GM12878 (cell line): ENCODE measurements at regions not wholly inside any gene's neighbourhood (a gene's known extent, or its start where the extent isn't known, plus 50 kb on each side); places are given as distances from the start of the nearest gene placed in this dataset.

Experiments used
- ATAC-seq: fragments of 200-7000 bp; cut with Tn5 transposase; 3 replicates; pipeline ENCODE4 v1.9.1; 2020; ENCODE audit warnings: mild to moderate bottlenecking, moderate library complexity
- BruUV-seq: library from RNA; stranded (reverse); fragments of 400-500 nt; replicated peaks from 2 replicates; lab custom pipeline; 2021; lab: Mats Ljungman, UMichigan
- CTCF ChIA-PET: fragments of 300-600 bp; sonication (Branson Sonifier 250); formaldehyde crosslinking; extraction: SDS; loops from one replicate; lab custom pipeline; 2021; ENCODE audit warnings: inconsistent platforms; lab: Yijun Ruan, JAX
- POLR2A ChIA-PET: fragments of 350-600 bp; formaldehyde crosslinking; extraction: SDS; loops from one replicate; lab custom pipeline; 2021; ENCODE audit warnings: inconsistent platforms; lab: Charles Lee
- RAD21 ChIA-PET: fragments of 300-600 bp; sonication (Branson Sonifier 250); formaldehyde crosslinking; loops from one replicate; lab custom pipeline; 2023; ENCODE audit warnings: antibody characterized with exemption; ENCODE audit not compliant: unreplicated experiment; lab: Charles Lee
- SMC1A ChIA-PET: fragments of 300-600 bp; sonication (Branson Sonifier 250); formaldehyde crosslinking; loops from one replicate; lab custom pipeline; 2023; ENCODE audit not compliant: unreplicated experiment, uncharacterized antibody; lab: Charles Lee
- DNase-seq: peaks from one replicate; pipeline ENCODE4 v3.0.0-alpha.2; 2011; ENCODE audit warnings: low read depth, low spot score
- FAIRE-seq: peaks from 3 replicates; lab custom pipeline; 2011; peaks lifted over from hg19 to GRCh38; lab: Jason Lieb, UNC
- H2AFZ ChIP-seq: 2 replicates; pipeline ENCODE4 v1.6.0; 2011; ENCODE audit warnings: low read depth, low read length, control low read depth; ENCODE audit not compliant: control insufficient read depth
- H3K27ac ChIP-seq: 2 replicates; pipeline ENCODE4 v1.5.1; 2011; ENCODE audit warnings: control low read depth; ENCODE audit not compliant: control insufficient read depth, insufficient read depth
- H3K27me3 ChIP-seq, 2 experiments: replicated peaks in 1 of 2; 2 replicates each; pipeline versions ENCODE4 v1.6.0 to v1.6.1; 2011; ENCODE audit warnings: low read length in 1 of 2; ENCODE audit not compliant: control insufficient read depth in 2 of 2, insufficient read depth in 2 of 2
- H3K36me3 ChIP-seq, 2 experiments: 2 replicates each; pipeline ENCODE4 v1.5.1; 2011; ENCODE audit warnings: low read length in 1 of 2; ENCODE audit not compliant: control insufficient read depth in 2 of 2, insufficient read depth in 2 of 2
- H3K4me1 ChIP-seq: 2 replicates; pipeline ENCODE4 v1.6.1; 2011; ENCODE audit warnings: mild to moderate bottlenecking, low read length, moderate library complexity, mixed read lengths; ENCODE audit not compliant: control insufficient read depth, insufficient read depth
- H3K4me2 ChIP-seq: 2 replicates; pipeline ENCODE4 v1.6.0; 2011; ENCODE audit warnings: control low read depth; ENCODE audit not compliant: control insufficient read depth, insufficient read depth
- H3K4me3 ChIP-seq: fragments of 200-600 bp; sonication (generic); 2 replicates; pipeline ENCODE4 v1.5.1; 2016
- H3K79me2 ChIP-seq: 2 replicates; pipeline ENCODE4 v1.6.0; 2011; ENCODE audit warnings: low read length; ENCODE audit not compliant: control insufficient read depth, insufficient read depth
- H3K9ac ChIP-seq: 2 replicates; pipeline ENCODE4 v1.8.0; 2011; ENCODE audit warnings: low read length, control low read depth, mixed read lengths; ENCODE audit not compliant: control insufficient read depth, insufficient read depth
- H3K9me3 ChIP-seq: replicated peaks from 3 replicates; pipeline ENCODE4 v1.5.1; 2011; ENCODE audit warnings: mild to moderate bottlenecking, low read length; ENCODE audit not compliant: control insufficient read depth, insufficient read depth
- H4K20me1 ChIP-seq: 2 replicates; pipeline ENCODE4 v1.6.0; 2011; ENCODE audit not compliant: control insufficient read depth, insufficient read depth
- CHD2 ChIP-seq: IDR thresholded peaks from 2 replicates; pipeline ENCODE4 v1.6.1; 2011; ENCODE audit warnings: low read depth, low read length, improper control_type of control experiment, borderline replicate concordance
- FOXK2 ChIP-seq: fragments of 450-650 bp; IDR thresholded peaks from 2 replicates; pipeline ENCODE4 v1.6.1; 2017; ENCODE audit warnings: mild to moderate bottlenecking, moderate library complexity
- HDGF ChIP-seq: fragments of 450-650 bp; IDR thresholded peaks from 2 replicates; pipeline ENCODE4 v1.6.1; 2016; ENCODE audit warnings: antibody characterized with exemption
- IRF4 ChIP-seq: IDR thresholded peaks from 2 replicates; pipeline ENCODE4 v1.6.1; 2011; ENCODE audit warnings: low read depth, low read length
- MYB ChIP-seq: fragments of 150-350 bp; IDR thresholded peaks from 2 replicates; pipeline ENCODE4 v1.6.1; 2014; ENCODE audit warnings: mild to moderate bottlenecking, low read depth, low read length, borderline replicate concordance
- TARDBP ChIP-seq: IDR thresholded peaks from 2 replicates; pipeline ENCODE4 v1.6.1; 2016; ENCODE audit warnings: borderline replicate concordance
- WGBS: methylation state at CpG from one replicate; pipeline ENCODE4 v1.1.6; 2016; ENCODE audit warnings: low lambda C conversion rate; ENCODE audit not compliant: insufficient replicate concordance, insufficient coverage; ENCODE audit errors: missing lambda C conversion rate; 5-methylcytosine and 5-hydroxymethylcytosine counted together
- in situ Hi-C: fragments of 300-500 bp; cut with MboI; formaldehyde crosslinking; loops from 9 replicates; pipeline ENCODE4 v1.14.3; 2018; ENCODE audit warnings: mixed read lengths
- intact Hi-C: fragments of 100-400 bp; cut with micrococcal nuclease; formaldehyde crosslinking; loops from one replicate; pipeline ENCODE4 v1.14.2; 2022; ENCODE audit not compliant: unreplicated experiment
- TF ChIP-seq, protein P1 (sequence below): fragments of 450-650 bp; formaldehyde crosslinking; IDR thresholded peaks from 2 replicates; pipeline ENCODE4 v1.5.0; 2022; ENCODE audit warnings: mild to moderate bottlenecking, missing genetic modification characterization
- TF ChIP-seq, protein P2 (sequence below): fragments of 450-650 bp; formaldehyde crosslinking; IDR thresholded peaks from 2 replicates; pipeline ENCODE4 v1.4.0; 2022; ENCODE audit warnings: mild to moderate bottlenecking, moderate library complexity
- TF ChIP-seq, protein P3 (sequence below): IDR thresholded peaks from 2 replicates; pipeline ENCODE4 v1.6.1; 2012; ENCODE audit warnings: low read length, inconsistent platforms
- TF ChIP-seq, protein P4 (sequence below): IDR thresholded peaks from 2 replicates; pipeline ENCODE4 v1.6.1; 2012; ENCODE audit warnings: improper control_type of control experiment, low read depth, low read length; ENCODE audit not compliant: insufficient replicate concordance

DNA sequence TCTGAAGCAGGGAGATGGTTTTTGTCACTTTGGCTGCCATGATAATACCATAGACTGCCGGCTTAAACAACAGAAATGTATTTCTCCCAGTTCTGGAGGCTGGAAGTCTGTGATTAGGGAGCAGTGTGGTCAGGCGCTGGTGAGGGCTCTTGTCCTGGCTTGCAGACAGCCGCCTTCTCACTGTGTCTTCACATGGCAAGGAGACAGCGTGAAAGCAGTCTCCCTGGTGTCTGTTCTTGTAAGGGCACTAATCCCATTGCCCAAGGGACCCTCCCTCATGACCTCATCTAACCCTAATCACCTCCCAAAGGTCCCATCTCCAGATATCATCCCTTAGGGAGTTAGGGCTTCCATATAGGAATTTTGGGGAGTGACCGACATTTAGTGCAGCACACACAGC is 167.0 kb downstream of the ENGASE start:
- Histone ChIP-seq H3K4me2 (no peak overlapping the region), H3K27ac (no peak overlapping the region)
- TF ChIP-seq HDGF (no peak), CHD2 (no peak), IRF4 (no peak), MYB (no peak), FOXK2 (no peak), TARDBP (no peak)
- TF ChIP-seq, protein P1, sequence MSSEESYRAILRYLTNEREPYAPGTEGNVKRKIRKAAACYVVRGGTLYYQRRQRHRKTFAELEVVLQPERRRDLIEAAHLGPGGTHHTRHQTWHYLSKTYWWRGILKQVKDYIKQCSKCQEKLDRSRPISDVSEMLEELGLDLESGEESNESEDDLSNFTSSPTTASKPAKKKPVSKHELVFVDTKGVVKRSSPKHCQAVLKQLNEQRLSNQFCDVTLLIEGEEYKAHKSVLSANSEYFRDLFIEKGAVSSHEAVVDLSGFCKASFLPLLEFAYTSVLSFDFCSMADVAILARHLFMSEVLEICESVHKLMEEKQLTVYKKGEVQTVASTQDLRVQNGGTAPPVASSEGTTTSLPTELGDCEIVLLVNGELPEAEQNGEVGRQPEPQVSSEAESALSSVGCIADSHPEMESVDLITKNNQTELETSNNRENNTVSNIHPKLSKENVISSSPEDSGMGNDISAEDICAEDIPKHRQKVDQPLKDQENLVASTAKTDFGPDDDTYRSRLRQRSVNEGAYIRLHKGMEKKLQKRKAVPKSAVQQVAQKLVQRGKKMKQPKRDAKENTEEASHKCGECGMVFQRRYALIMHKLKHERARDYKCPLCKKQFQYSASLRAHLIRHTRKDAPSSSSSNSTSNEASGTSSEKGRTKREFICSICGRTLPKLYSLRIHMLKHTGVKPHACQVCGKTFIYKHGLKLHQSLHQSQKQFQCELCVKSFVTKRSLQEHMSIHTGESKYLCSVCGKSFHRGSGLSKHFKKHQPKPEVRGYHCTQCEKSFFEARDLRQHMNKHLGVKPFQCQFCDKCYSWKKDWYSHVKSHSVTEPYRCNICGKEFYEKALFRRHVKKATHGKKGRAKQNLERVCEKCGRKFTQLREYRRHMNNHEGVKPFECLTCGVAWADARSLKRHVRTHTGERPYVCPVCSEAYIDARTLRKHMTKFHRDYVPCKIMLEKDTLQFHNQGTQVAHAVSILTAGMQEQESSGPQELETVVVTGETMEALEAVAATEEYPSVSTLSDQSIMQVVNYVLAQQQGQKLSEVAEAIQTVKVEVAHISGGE: no peak
- TF ChIP-seq, protein P2, sequence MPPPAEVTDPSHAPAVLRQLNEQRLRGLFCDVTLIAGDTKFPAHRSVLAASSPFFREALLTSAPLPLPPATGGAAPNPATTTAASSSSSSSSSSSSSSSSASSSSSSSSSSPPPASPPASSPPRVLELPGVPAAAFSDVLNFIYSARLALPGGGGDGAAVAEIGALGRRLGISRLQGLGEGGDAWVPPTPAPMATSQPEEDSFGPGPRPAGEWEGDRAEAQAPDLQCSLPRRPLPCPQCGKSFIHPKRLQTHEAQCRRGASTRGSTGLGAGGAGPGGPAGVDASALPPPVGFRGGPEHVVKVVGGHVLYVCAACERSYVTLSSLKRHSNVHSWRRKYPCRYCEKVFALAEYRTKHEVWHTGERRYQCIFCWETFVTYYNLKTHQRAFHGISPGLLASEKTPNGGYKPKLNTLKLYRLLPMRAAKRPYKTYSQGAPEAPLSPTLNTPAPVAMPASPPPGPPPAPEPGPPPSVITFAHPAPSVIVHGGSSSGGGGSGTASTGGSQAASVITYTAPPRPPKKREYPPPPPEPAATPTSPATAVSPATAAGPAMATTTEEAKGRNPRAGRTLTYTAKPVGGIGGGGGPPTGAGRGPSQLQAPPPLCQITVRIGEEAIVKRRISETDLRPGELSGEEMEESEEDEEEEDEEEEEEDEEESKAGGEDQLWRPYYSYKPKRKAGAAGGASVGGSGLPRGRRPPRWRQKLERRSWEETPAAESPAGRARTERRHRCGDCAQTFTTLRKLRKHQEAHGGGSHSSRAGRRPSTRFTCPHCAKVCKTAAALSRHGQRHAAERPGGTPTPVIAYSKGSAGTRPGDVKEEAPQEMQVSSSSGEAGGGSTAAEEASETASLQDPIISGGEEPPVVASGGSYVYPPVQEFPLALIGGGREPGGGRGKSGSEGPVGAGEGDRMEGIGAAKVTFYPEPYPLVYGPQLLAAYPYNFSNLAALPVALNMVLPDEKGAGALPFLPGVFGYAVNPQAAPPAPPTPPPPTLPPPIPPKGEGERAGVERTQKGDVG: no peak
- TF ChIP-seq, protein P3, sequence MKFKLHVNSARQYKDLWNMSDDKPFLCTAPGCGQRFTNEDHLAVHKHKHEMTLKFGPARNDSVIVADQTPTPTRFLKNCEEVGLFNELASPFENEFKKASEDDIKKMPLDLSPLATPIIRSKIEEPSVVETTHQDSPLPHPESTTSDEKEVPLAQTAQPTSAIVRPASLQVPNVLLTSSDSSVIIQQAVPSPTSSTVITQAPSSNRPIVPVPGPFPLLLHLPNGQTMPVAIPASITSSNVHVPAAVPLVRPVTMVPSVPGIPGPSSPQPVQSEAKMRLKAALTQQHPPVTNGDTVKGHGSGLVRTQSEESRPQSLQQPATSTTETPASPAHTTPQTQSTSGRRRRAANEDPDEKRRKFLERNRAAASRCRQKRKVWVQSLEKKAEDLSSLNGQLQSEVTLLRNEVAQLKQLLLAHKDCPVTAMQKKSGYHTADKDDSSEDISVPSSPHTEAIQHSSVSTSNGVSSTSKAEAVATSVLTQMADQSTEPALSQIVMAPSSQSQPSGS: no peak
- TF ChIP-seq, protein P4, sequence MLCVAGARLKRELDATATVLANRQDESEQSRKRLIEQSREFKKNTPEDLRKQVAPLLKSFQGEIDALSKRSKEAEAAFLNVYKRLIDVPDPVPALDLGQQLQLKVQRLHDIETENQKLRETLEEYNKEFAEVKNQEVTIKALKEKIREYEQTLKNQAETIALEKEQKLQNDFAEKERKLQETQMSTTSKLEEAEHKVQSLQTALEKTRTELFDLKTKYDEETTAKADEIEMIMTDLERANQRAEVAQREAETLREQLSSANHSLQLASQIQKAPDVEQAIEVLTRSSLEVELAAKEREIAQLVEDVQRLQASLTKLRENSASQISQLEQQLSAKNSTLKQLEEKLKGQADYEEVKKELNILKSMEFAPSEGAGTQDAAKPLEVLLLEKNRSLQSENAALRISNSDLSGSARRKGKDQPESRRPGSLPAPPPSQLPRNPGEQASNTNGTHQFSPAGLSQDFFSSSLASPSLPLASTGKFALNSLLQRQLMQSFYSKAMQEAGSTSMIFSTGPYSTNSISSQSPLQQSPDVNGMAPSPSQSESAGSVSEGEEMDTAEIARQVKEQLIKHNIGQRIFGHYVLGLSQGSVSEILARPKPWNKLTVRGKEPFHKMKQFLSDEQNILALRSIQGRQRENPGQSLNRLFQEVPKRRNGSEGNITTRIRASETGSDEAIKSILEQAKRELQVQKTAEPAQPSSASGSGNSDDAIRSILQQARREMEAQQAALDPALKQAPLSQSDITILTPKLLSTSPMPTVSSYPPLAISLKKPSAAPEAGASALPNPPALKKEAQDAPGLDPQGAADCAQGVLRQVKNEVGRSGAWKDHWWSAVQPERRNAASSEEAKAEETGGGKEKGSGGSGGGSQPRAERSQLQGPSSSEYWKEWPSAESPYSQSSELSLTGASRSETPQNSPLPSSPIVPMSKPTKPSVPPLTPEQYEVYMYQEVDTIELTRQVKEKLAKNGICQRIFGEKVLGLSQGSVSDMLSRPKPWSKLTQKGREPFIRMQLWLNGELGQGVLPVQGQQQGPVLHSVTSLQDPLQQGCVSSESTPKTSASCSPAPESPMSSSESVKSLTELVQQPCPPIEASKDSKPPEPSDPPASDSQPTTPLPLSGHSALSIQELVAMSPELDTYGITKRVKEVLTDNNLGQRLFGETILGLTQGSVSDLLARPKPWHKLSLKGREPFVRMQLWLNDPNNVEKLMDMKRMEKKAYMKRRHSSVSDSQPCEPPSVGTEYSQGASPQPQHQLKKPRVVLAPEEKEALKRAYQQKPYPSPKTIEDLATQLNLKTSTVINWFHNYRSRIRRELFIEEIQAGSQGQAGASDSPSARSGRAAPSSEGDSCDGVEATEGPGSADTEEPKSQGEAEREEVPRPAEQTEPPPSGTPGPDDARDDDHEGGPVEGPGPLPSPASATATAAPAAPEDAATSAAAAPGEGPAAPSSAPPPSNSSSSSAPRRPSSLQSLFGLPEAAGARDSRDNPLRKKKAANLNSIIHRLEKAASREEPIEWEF: no peak
- TF ChIP-seq, all 136 proteins: peak for 0
- SMC1A ChIA-PET: interaction anchor here (0.5 kb wide), 1 partner anchor 73 kb away, joined by 3 read pairs; no protein-coding TSS in a partner anchor
- no peak for FAIRE-seq
- CTCF ChIA-PET: no interaction called here
- H3K4me1 ChIP-seq: no peaks in the 10 kb centered on the region
- no peaks in the 10 kb centered on the region for H3K79me2 ChIP-seq
- in situ Hi-C loops: no loop called here
- no TSS peak for BruUV-seq
- 23% methylated on average over 5 of the region's 5 CpGs for WGBS
- peaks cover 4 to 7% of the 10 kb centered on the region in 2 experiments; a peak in 3 of 4 replicates for H3K27me3 ChIP-seq
- no peak for DNase-seq
- intact Hi-C loops: no loop called here
- ATAC-seq: no peak
- no peaks in the 10 kb centered on the region for H4K20me1 ChIP-seq
- H3K9ac ChIP-seq: no peak overlapping the region
- RAD21 ChIA-PET: no interaction called here
- POLR2A ChIA-PET: no interaction called here
- H2AFZ ChIP-seq: no peak overlapping the region
- H3K36me3 ChIP-seq: no peaks in the 10 kb centered on the region
- H3K4me3 ChIP-seq: no peak overlapping the region
- H3K9me3 ChIP-seq: no peaks in the 10 kb centered on the region; the same call in 2 of the 3 replicates
